ENCODE measurements at regions not wholly inside any gene's neighbourhood (a gene's known extent, or its start where the extent isn't known, plus 50 kb on each side); places are given as distances from the start of the nearest gene placed in this dataset.

- no peak for TF ChIP-seq CTCF (conservative IDR thresholded peaks at IDR 0.05 in 1 of 2, IDR thresholded peaks at IDR 0.05 in 1 of 2; ENCODE audit: extremely low read depth in 1 of 2, insufficient read depth in 1 of 2, low read depth in 1 of 2, low read length in 2 of 2)
- TF ChIP-seq EZH2 (IDR thresholded peaks at IDR 0.05; ENCODE audit: borderline replicate concordance, low read length) = no peak
Observed at GRCh38 chr11:42315267-42315666, 855.8 kb upstream of the LRRC4C start.
